Trophoblast cell (in vitro differentiated cells and primary cell): ENCODE measurements at regions not wholly inside any gene's neighbourhood (a gene's known extent, or its start where the extent isn't known, plus 50 kb on each side); places are given as distances from the start of the nearest gene placed in this dataset.

Source experiments
- DNase-seq, 2 donors: peaks; one replicate each; pipeline ENCODE4 v3.0.0-alpha.2; 2016
- H2AFZ ChIP-seq: 2 replicates; pipeline ENCODE4 v1.6.1; 2013; ENCODE audit warnings: low read length, moderate library complexity, mild to moderate bottlenecking; ENCODE audit not compliant: insufficient read depth, poor library complexity
- H2AK5ac ChIP-seq: 2 replicates; pipeline ENCODE4 v1.6.1; 2013; ENCODE audit warnings: mild to moderate bottlenecking, low read length
- H2BK120ac ChIP-seq: 2 replicates; pipeline ENCODE4 v1.6.1; 2013; ENCODE audit warnings: low read length, mild to moderate bottlenecking, moderate library complexity; ENCODE audit not compliant: insufficient read depth, poor library complexity
- H2BK12ac ChIP-seq: 2 replicates; pipeline ENCODE4 v1.6.1; 2013; ENCODE audit warnings: mild to moderate bottlenecking, low read length, moderate library complexity
- H2BK5ac ChIP-seq: 2 replicates; pipeline ENCODE4 v1.6.1; 2013; ENCODE audit warnings: low read length, low read depth, moderate library complexity, mild to moderate bottlenecking; ENCODE audit not compliant: poor library complexity
- H3K14ac ChIP-seq: 2 replicates; pipeline ENCODE4 v1.6.1; 2013; ENCODE audit warnings: mild to moderate bottlenecking, low read length
- H3K18ac ChIP-seq: 2 replicates; pipeline ENCODE4 v1.6.1; 2013; ENCODE audit warnings: mild to moderate bottlenecking, low read length
- H3K23ac ChIP-seq: 2 replicates; pipeline ENCODE4 v1.6.1; 2013; ENCODE audit warnings: low read length
- H3K27ac ChIP-seq: 2 replicates; pipeline ENCODE4 v1.5.1; 2013; ENCODE audit warnings: low read depth, mild to moderate bottlenecking, inconsistent platforms, low read length, moderate library complexity
- H3K27me3 ChIP-seq: 2 replicates; pipeline ENCODE4 v1.6.1; 2013; ENCODE audit warnings: inconsistent platforms, mild to moderate bottlenecking, low read length, moderate library complexity; ENCODE audit not compliant: insufficient read depth
- H3K36me3 ChIP-seq, 2 experiments: 1 replicate in 1 of 2; 2 replicates in 1 of 2; pipeline ENCODE4 v1.6.1; 2013; ENCODE audit warnings: low read length in 2 of 2, mild to moderate bottlenecking in 2 of 2, moderate library complexity in 1 of 2; ENCODE audit not compliant: insufficient read depth in 2 of 2, control insufficient read depth in 1 of 2
- H3K4ac ChIP-seq: 2 replicates; pipeline ENCODE4 v1.6.1; 2013; ENCODE audit warnings: low read depth, mild to moderate bottlenecking, low read length, moderate library complexity
- H3K4me1 ChIP-seq, 2 experiments: 1 replicate in 1 of 2; 2 replicates in 1 of 2; pipeline ENCODE4 v1.6.1; 2013; ENCODE audit warnings: low read length in 2 of 2, mild to moderate bottlenecking in 2 of 2, moderate library complexity in 1 of 2; ENCODE audit not compliant: insufficient read depth in 2 of 2, control insufficient read depth in 1 of 2
- H3K4me2 ChIP-seq: 2 replicates; pipeline ENCODE4 v1.6.1; 2013; ENCODE audit warnings: inconsistent platforms, mild to moderate bottlenecking, low read length, moderate library complexity
- H3K4me3 ChIP-seq: 2 replicates; pipeline ENCODE4 v1.5.1; 2013; ENCODE audit warnings: mild to moderate bottlenecking, low read depth, low read length, inconsistent platforms
- H3K79me1 ChIP-seq: one replicate; pipeline ENCODE4 v1.6.1; 2013; ENCODE audit warnings: low read length
- H3K79me2 ChIP-seq: 2 replicates; pipeline ENCODE4 v1.6.1; 2013; ENCODE audit warnings: low read length, mild to moderate bottlenecking; ENCODE audit not compliant: control insufficient read depth, insufficient read depth, poor library complexity
- H3K9ac ChIP-seq: 2 replicates; pipeline ENCODE4 v1.6.1; 2013; ENCODE audit warnings: mild to moderate bottlenecking, low read length
- H3K9me3 ChIP-seq: 2 replicates; pipeline ENCODE4 v1.6.1; 2013; ENCODE audit warnings: low read depth, mild to moderate bottlenecking, control low read depth, inconsistent platforms, low read length; ENCODE audit not compliant: insufficient read depth
- H4K12ac ChIP-seq: 2 replicates; pipeline ENCODE4 v1.6.1; 2013; ENCODE audit warnings: low read depth, mild to moderate bottlenecking, low read length, moderate library complexity
- H4K8ac ChIP-seq: 2 replicates; pipeline ENCODE4 v1.6.1; 2013; ENCODE audit warnings: low read depth, mild to moderate bottlenecking, low read length, moderate library complexity
- H4K91ac ChIP-seq: one replicate; pipeline ENCODE4 v1.6.1; 2013; ENCODE audit warnings: low read depth, mild to moderate bottlenecking, low read length, moderate library complexity
- WGBS: extraction: QIAGEN DNeasy Blood & Tissue Kit; methylation state at CpG from one replicate; pipeline ENCODE4 v1.1.7; 2013; ENCODE audit warnings: missing lambda C conversion rate; ENCODE audit not compliant: insufficient read length, insufficient coverage; ENCODE audit errors: extremely low coverage; 5-methylcytosine and 5-hydroxymethylcytosine counted together

GRCh38 chr6:961407-961960 is 268.5 kb upstream of the EXOC2 start:
- no peak overlapping the region for H3K18ac ChIP-seq
- H3K27me3 ChIP-seq: no peaks in the 10 kb centered on the region
- H3K79me1 ChIP-seq: no peaks in the 10 kb centered on the region
- DNase-seq: no peak
- no peaks in the 10 kb centered on the region for H3K9me3 ChIP-seq
- no peak overlapping the region for H4K91ac ChIP-seq
- no peaks in the 10 kb centered on the region for H3K79me2 ChIP-seq
- no peak overlapping the region for H2AFZ ChIP-seq
- H2BK5ac ChIP-seq: no peak overlapping the region
- no peak overlapping the region for H2BK120ac ChIP-seq
- no peak overlapping the region for H3K9ac ChIP-seq
- no peak overlapping the region for H3K14ac ChIP-seq
- no peaks in the 10 kb centered on the region for H3K36me3 ChIP-seq
- no peak overlapping the region for H3K23ac ChIP-seq
- no peak overlapping the region for H3K27ac ChIP-seq
- no peak overlapping the region for H3K4me3 ChIP-seq
- no peak overlapping the region for H2AK5ac ChIP-seq
- WGBS: no CpG with 5 or more reads among the region's 10 CpGs
- no peak overlapping the region for H2BK12ac ChIP-seq
- H4K8ac ChIP-seq: no peak overlapping the region
- H3K4ac ChIP-seq: no peak overlapping the region
- no peak overlapping the region for H3K4me2 ChIP-seq
- H4K12ac ChIP-seq: no peak overlapping the region
- peaks cover 0 to 2% of the 10 kb centered on the region in 2 experiments for H3K4me1 ChIP-seq

GRCh38 chr6:960356-960755 is 267.4 kb upstream of the EXOC2 start:
- Histone ChIP-seq H2BK5ac (no peak overlapping the region), H4K12ac (no peak overlapping the region), H3K36me3 (no peaks in the 10 kb centered on the region), H2AFZ (no peak overlapping the region), H3K18ac (no peak overlapping the region), H3K4me2 (no peak overlapping the region), H4K91ac (no peak overlapping the region), H2BK120ac (no peak overlapping the region), H3K4me3 (no peak overlapping the region), H3K9me3 (no peaks in the 10 kb centered on the region), H2AK5ac (no peak overlapping the region), H2BK12ac (no peak overlapping the region), H3K9ac (no peak overlapping the region), H3K27me3 (no peaks in the 10 kb centered on the region), H3K4me1 (peaks cover 0 to 2% of the 10 kb centered on the region in 2 experiments), H3K14ac (no peak overlapping the region), H3K79me1 (no peaks in the 10 kb centered on the region), H3K4ac (no peak overlapping the region), H3K27ac (no peak overlapping the region), H3K79me2 (no peaks in the 10 kb centered on the region), H3K23ac (no peak overlapping the region), H4K8ac (no peak overlapping the region)
- no peak for DNase-seq
- WGBS: no CpG with 5 or more reads among the region's 11 CpGs

- no peak overlapping the region for H4K8ac ChIP-seq
- no peak overlapping the region for H2BK120ac ChIP-seq
- H3K79me1 ChIP-seq: no peaks in the 10 kb centered on the region
- H3K27ac ChIP-seq: no peak overlapping the region
- no peak overlapping the region for H2AFZ ChIP-seq
- no CpG with 5 or more reads among the region's 5 CpGs for WGBS
- H3K79me2 ChIP-seq: no peaks in the 10 kb centered on the region
- H3K27me3 ChIP-seq: no peaks in the 10 kb centered on the region
- H2BK5ac ChIP-seq: no peak overlapping the region
- no peak overlapping the region for H3K4me3 ChIP-seq
- no peak overlapping the region for H3K14ac ChIP-seq
- H2BK12ac ChIP-seq: no peak overlapping the region
- no peak overlapping the region for H4K91ac ChIP-seq
- H3K4me1 ChIP-seq: peaks cover 0 to 2% of the 10 kb centered on the region in 2 experiments
- DNase-seq: peak in 1 of 2 donors; percentile 1
- H3K23ac ChIP-seq: no peak overlapping the region
- H3K4ac ChIP-seq: no peak overlapping the region
- H4K12ac ChIP-seq: no peak overlapping the region
- H2AK5ac ChIP-seq: no peak overlapping the region
- no peak overlapping the region for H3K4me2 ChIP-seq
- no peak overlapping the region for H3K18ac ChIP-seq
- no peak overlapping the region for H3K9ac ChIP-seq
- H3K9me3 ChIP-seq: no peaks in the 10 kb centered on the region
- no peaks in the 10 kb centered on the region for H3K36me3 ChIP-seq
These were observed 265.5 kb upstream of the EXOC2 start for GRCh38 chr6:958488-958887.

GRCh38 chr6:951399-952181 is 258.7 kb upstream of the EXOC2 start:
- H3K79me2 ChIP-seq: no peaks in the 10 kb centered on the region
- no peak overlapping the region for H3K23ac ChIP-seq
- no peaks in the 10 kb centered on the region for H3K36me3 ChIP-seq

More at GRCh38 chr6:951399-952181, 258.7 kb upstream of the EXOC2 start:
- no peak for DNase-seq
- Histone ChIP-seq H4K12ac (no peak overlapping the region), H2AFZ (no peak overlapping the region), H2BK5ac (no peak overlapping the region), H3K4me3 (no peak overlapping the region), H3K9ac (no peak overlapping the region), H3K27me3 (no peaks in the 10 kb centered on the region), H4K91ac (no peak overlapping the region), H3K4me1 (no peaks in the 10 kb centered on the region), H2BK120ac (no peak overlapping the region), H3K4ac (no peak overlapping the region), H4K8ac (no peak overlapping the region), H2AK5ac (no peak overlapping the region), H2BK12ac (no peak overlapping the region), H3K4me2 (no peak overlapping the region), H3K27ac (no peak overlapping the region), H3K18ac (no peak overlapping the region), H3K14ac (no peak overlapping the region), H3K79me1 (no peaks in the 10 kb centered on the region), H3K9me3 (no peaks in the 10 kb centered on the region)
- WGBS: no CpG with 5 or more reads among the region's 9 CpGs
